Ovary (tissue), 3 donors: ENCODE measurements at regions not wholly inside any gene's neighbourhood (a gene's known extent, or its start where the extent isn't known, plus 50 kb on each side); places are given as distances from the start of the nearest gene placed in this dataset.

Experiments
- EP300 ChIP-seq: sonication (generic); formaldehyde crosslinking; IDR thresholded peaks from one replicate; pipeline ENCODE4 v1.6.1; 2017; ENCODE audit warnings: antibody characterized with exemption
- POLR2A ChIP-seq: fragments of 450-650 bp; IDR thresholded peaks from one replicate; pipeline ENCODE4 v1.6.1; 2017; ENCODE audit warnings: antibody characterized with exemption, mild to moderate bottlenecking, moderate library complexity
- TF ChIP-seq, protein P1 (sequence below), 3 donors: fragments of 450-650 bp in 2 of 3; fragments of 200-600 bp in 1 of 3; IDR thresholded peaks; one replicate each; pipeline versions ENCODE4 v1.5.1 to v1.8.0; 2016 to 2022; ENCODE audit warnings: antibody characterized with exemption in 3 of 3, mild to moderate bottlenecking in 1 of 3
- donor health status: DM: no; HTN: no; CAD: no.

DNA sequence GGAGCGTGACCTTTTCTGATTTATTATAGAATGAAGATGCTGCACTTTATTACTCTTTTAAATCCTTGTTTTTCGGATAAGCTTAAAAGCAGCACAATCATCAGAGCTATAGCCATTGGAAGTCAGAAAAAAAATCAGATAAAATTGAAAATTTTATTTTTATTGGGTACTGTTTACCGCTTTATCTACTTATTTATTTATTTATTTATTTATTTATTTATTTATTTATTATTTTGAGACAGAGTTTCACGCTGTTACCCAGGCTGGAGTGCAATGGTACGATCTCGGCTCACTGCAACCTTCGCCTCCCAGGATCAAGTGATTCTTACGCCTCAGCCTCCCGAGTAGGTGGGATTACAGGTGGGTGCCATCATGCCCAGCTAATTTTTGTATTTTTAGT lies 83.1 kb upstream of the CHRM3 start:
- TF ChIP-seq, protein P1, sequence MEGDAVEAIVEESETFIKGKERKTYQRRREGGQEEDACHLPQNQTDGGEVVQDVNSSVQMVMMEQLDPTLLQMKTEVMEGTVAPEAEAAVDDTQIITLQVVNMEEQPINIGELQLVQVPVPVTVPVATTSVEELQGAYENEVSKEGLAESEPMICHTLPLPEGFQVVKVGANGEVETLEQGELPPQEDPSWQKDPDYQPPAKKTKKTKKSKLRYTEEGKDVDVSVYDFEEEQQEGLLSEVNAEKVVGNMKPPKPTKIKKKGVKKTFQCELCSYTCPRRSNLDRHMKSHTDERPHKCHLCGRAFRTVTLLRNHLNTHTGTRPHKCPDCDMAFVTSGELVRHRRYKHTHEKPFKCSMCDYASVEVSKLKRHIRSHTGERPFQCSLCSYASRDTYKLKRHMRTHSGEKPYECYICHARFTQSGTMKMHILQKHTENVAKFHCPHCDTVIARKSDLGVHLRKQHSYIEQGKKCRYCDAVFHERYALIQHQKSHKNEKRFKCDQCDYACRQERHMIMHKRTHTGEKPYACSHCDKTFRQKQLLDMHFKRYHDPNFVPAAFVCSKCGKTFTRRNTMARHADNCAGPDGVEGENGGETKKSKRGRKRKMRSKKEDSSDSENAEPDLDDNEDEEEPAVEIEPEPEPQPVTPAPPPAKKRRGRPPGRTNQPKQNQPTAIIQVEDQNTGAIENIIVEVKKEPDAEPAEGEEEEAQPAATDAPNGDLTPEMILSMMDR (IDR thresholded peaks at IDR 0.05), result no peak
- TF ChIP-seq EP300, result no peak
- TF ChIP-seq POLR2A, result no peak
